HepG2 (cell line): ENCODE measurements at regions not wholly inside any gene's neighbourhood (a gene's known extent, or its start where the extent isn't known, plus 50 kb on each side); places are given as distances from the start of the nearest gene placed in this dataset.

Source experiments
- ATAC-seq: fragments of 200-7000 bp; cut with Tn5 transposase; 3 replicates; pipeline ENCODE4 v1.9.1; 2020; ENCODE audit warnings: mild to moderate bottlenecking, moderate library complexity
- BruUV-seq: library from RNA; stranded (reverse); fragments of 400-500 nt; replicated peaks from 2 replicates; lab custom pipeline; 2021; lab: Mats Ljungman, UMichigan
- CTCF ChIA-PET: fragments of 300-600 bp; formaldehyde crosslinking; extraction: SDS; loops from one replicate; lab custom pipeline; 2021; ENCODE audit warnings: low total read pairs, inconsistent platforms, low intra/inter-chr PET ratio; lab: Yijun Ruan, JAX
- POLR2A ChIA-PET: fragments of 350-600 bp; sonication (Branson Sonifier 250); formaldehyde crosslinking; loops from one replicate; lab custom pipeline; 2020; ENCODE audit warnings: antibody characterized with exemption, inconsistent platforms; lab: Yijun Ruan, JAX
- DNase-seq: peaks from one replicate; pipeline ENCODE4 v3.0.0-alpha.2; 2015; ENCODE audit warnings: low spot score
- FAIRE-seq: peaks from 3 replicates; lab custom pipeline; 2011; peaks lifted over from hg19 to GRCh38; lab: Jason Lieb, UNC
- H2AFZ ChIP-seq: one replicate; pipeline ENCODE4 v1.6.1; 2011; ENCODE audit warnings: low read length, inconsistent platforms
- H3K27ac ChIP-seq: fragments of 300-600 bp; 3 replicates; pipeline ENCODE4 v1.8.0; 2011; ENCODE audit warnings: mixed run types, mild to moderate bottlenecking, mixed read lengths, low read length, inconsistent platforms; ENCODE audit not compliant: insufficient read depth; ENCODE audit errors: extremely low read length
- H3K27me3 ChIP-seq, 2 experiments: fragments of 200-600 bp in 1 of 2; 2 replicates in 1 of 2; 3 replicates in 1 of 2; pipeline versions ENCODE4 v1.6.0 to v1.8.0; 2011; ENCODE audit warnings: low read length in 2 of 2, mild to moderate bottlenecking in 2 of 2, moderate library complexity in 2 of 2, inconsistent platforms in 1 of 2; ENCODE audit not compliant: insufficient read depth in 2 of 2, control insufficient read depth in 1 of 2
- H3K36me3 ChIP-seq, 2 experiments: fragments of 200-600 bp in 1 of 2; replicated peaks in 1 of 2; 2 replicates in 1 of 2; 3 replicates in 1 of 2; pipeline versions ENCODE4 v1.5.1 to v1.8.0; 2011; ENCODE audit warnings: low read length in 2 of 2, inconsistent platforms in 1 of 2; ENCODE audit not compliant: insufficient read depth in 2 of 2, control insufficient read depth in 1 of 2
- H3K4me1 ChIP-seq: 2 replicates; pipeline ENCODE4 v1.5.1; 2012; ENCODE audit warnings: low read length, inconsistent platforms; ENCODE audit not compliant: insufficient read depth
- H3K4me2 ChIP-seq: 2 replicates; pipeline ENCODE4 v1.6.0; 2011; ENCODE audit warnings: low read depth, low read length, inconsistent platforms
- H3K4me3 ChIP-seq, 3 experiments: fragments of 200-600 bp in 1 of 3; sonication (generic), shearing (Covaris generic) in 1 of 3; replicated peaks in 1 of 3; 2 replicates each; pipeline ENCODE4 v1.5.1; 2011 to 2016; ENCODE audit warnings: low read length in 3 of 3, inconsistent platforms in 2 of 3, low read depth in 2 of 3, mild to moderate bottlenecking in 2 of 3, control low read depth in 1 of 3, mixed read lengths in 1 of 3; ENCODE audit not compliant: insufficient read depth in 1 of 3
- H3K79me2 ChIP-seq: one replicate; pipeline ENCODE4 v1.6.1; 2011; ENCODE audit warnings: low read length, inconsistent platforms; ENCODE audit not compliant: insufficient read depth
- H3K9ac ChIP-seq: 2 replicates; pipeline ENCODE4 v1.6.0; 2011; ENCODE audit warnings: mild to moderate bottlenecking, low read depth, low read length, inconsistent platforms; ENCODE audit not compliant: insufficient read depth
- H3K9me3 ChIP-seq: 2 replicates; pipeline ENCODE4 v1.5.1; 2012; ENCODE audit warnings: mild to moderate bottlenecking, low read length
- H4K20me1 ChIP-seq: 2 replicates; pipeline ENCODE4 v1.6.0; 2011; ENCODE audit warnings: inconsistent platforms, mild to moderate bottlenecking, low read length, moderate library complexity; ENCODE audit not compliant: insufficient read depth
- NFE2 ChIP-seq: sonication (generic); formaldehyde crosslinking; IDR thresholded peaks from 2 replicates; pipeline ENCODE4 v1.4.0; 2020; ENCODE audit warnings: missing genetic modification reagents
- TFE3 ChIP-seq: IDR thresholded peaks from 2 replicates; pipeline ENCODE4 v1.6.1; 2016
- ZHX2 ChIP-seq, 2 experiments: sonication (generic) in 1 of 2; formaldehyde crosslinking in 1 of 2; IDR thresholded peaks; 2 replicates each; pipeline versions ENCODE4 v1.6.1 to v1.9.0; 2014 to 2022; ENCODE audit warnings: antibody characterized with exemption in 1 of 2, borderline replicate concordance in 1 of 2, inconsistent platforms in 1 of 2, low read depth in 1 of 2, missing genetic modification reagents in 1 of 2
- ZNF136 ChIP-seq: sonication (generic); formaldehyde crosslinking; IDR thresholded peaks from 2 replicates; pipeline ENCODE4 v1.8.1; 2022; ENCODE audit warnings: low read depth, mild to moderate bottlenecking, moderate library complexity, missing genetic modification reagents
- WGBS: methylation state at CpG from one replicate; pipeline ENCODE4 v1.1.6; 2017; ENCODE audit warnings: low lambda C conversion rate; 5-methylcytosine and 5-hydroxymethylcytosine counted together
- in situ Hi-C: cut with HindIII; loops from 2 replicates; pipeline ENCODE4 v1.10.0; 2017; ENCODE audit warnings: low pct_unique_long_range_greater_than_20kb; ENCODE audit not compliant: extremely low pct_ligation_motif_present
- intact Hi-C: fragments of 100-400 bp; cut with micrococcal nuclease; formaldehyde crosslinking; loops from one replicate; pipeline ENCODE4 v1.10.0; 2022; ENCODE audit not compliant: unreplicated experiment

- peaks cover 7 to 86% of the 10 kb centered on the region in 2 experiments for H3K27me3 ChIP-seq
- no peak for DNase-seq
- intact Hi-C loops, result no loop called here
- H3K79me2 ChIP-seq, result no peaks in the 10 kb centered on the region
- TF ChIP-seq TFE3 (CRISPR knock-in tag), result no peak
- TF ChIP-seq NFE2 (CRISPR knock-in tag), result no peak
- no peak for ATAC-seq
- no peaks in the 10 kb centered on the region for H4K20me1 ChIP-seq
- no peak overlapping the region for H2AFZ ChIP-seq
- no TSS peak for BruUV-seq
- H3K4me2 ChIP-seq, result no peak overlapping the region
- no peaks in the 10 kb centered on the region for H3K4me1 ChIP-seq
- POLR2A ChIA-PET, result no interaction called here
- no peak overlapping the region for H3K4me3 ChIP-seq
- CTCF ChIA-PET, result no interaction called here
- H3K9ac ChIP-seq, result no peak overlapping the region
- H3K27ac ChIP-seq, result no peak overlapping the region
- in situ Hi-C loops, result no loop called here
- no peaks in the 10 kb centered on the region for H3K36me3 ChIP-seq
- FAIRE-seq, result no peak
- no peaks in the 10 kb centered on the region for H3K9me3 ChIP-seq
- 35% methylated on average over 8 of the region's 10 CpGs for WGBS
These were observed 56.1 kb upstream of the DMRTB1 start for GRCh38 chr1:53402891-53403655.

- no peak for ATAC-seq
- H3K9ac ChIP-seq, result no peak overlapping the region
- no peaks in the 10 kb centered on the region for H3K36me3 ChIP-seq
- DNase-seq, result no peak
- no peak overlapping the region for H2AFZ ChIP-seq
- H3K4me2 ChIP-seq, result no peak overlapping the region
- H3K79me2 ChIP-seq, result no peaks in the 10 kb centered on the region
- POLR2A ChIA-PET, result no interaction called here
- no TSS peak for BruUV-seq
- intact Hi-C loops, result no loop called here
- H3K4me3 ChIP-seq, result no peak overlapping the region
- in situ Hi-C loops, result no loop called here
- no peaks in the 10 kb centered on the region for H4K20me1 ChIP-seq
- 0% methylated on average over 7 of the region's 7 CpGs for WGBS
- H3K4me1 ChIP-seq, result no peaks in the 10 kb centered on the region
- FAIRE-seq, result no peak
- H3K27ac ChIP-seq, result no peak overlapping the region
- H3K27me3 ChIP-seq, result peaks cover 9 to 87% of the 10 kb centered on the region in 2 experiments
- CTCF ChIA-PET, result no interaction called here
- H3K9me3 ChIP-seq, result no peaks in the 10 kb centered on the region
- TF ChIP-seq ZHX2 (IDR thresholded peaks at IDR 0.05; ENCODE audit: low read depth) (no peak), ZHX2 (CRISPR knock-in tag; IDR thresholded peaks at IDR 0.05; ENCODE audit: borderline replicate concordance) (no peak), ZNF136 (CRISPR knock-in tag) (no peak)
These were observed 53.5 kb upstream of the DMRTB1 start for GRCh38 chr1:53405737-53406136.
